IPS-NIHi7 (cell line): ENCODE measurements at regions not wholly inside any gene's neighbourhood (a gene's known extent, or its start where the extent isn't known, plus 50 kb on each side); places are given as distances from the start of the nearest gene placed in this dataset.
"Not testable (repeated sequence)": the region's sequence is repeated elsewhere in the genome, so short reads cannot be mapped to it uniquely, and the experiment has no call there.

Experiments used
- DNase-seq: peaks from one replicate; pipeline ENCODE4 v3.0.0; 2012; ENCODE audit warnings: mixed read lengths; ENCODE audit errors: extremely low spot score

- no peak for DNase-seq
Measured at GRCh38 chrX:1903236-1903935, 288.5 kb downstream of the ASMT start.

- no peak for DNase-seq
Measured at GRCh38 chrX:1904663-1905218, 289.9 kb downstream of the ASMT start.

GRCh38 chrX:1906028-1906427 lies 291.2 kb downstream of the ASMT start:
- DNase-seq: no peak

GRCh38 chrX:1908996-1909395 lies 294.1 kb downstream of the ASMT start:
- not testable (repeated sequence) for DNase-seq

GRCh38 chrX:1909419-1910206 lies 294.8 kb downstream of the ASMT start:
- DNase-seq: no peak

- no peak for DNase-seq
Measured at GRCh38 chrX:1910207-1910470, 295.3 kb downstream of the ASMT start.

GRCh38 chrX:1911401-1912128 lies 296.7 kb downstream of the ASMT start:
- no peak for DNase-seq

GRCh38 chrX:1912193-1912592 lies 297.3 kb downstream of the ASMT start:
- no peak for DNase-seq

- DNase-seq: no peak
Measured at GRCh38 chrX:1914606-1915365, 299.9 kb downstream of the ASMT start.

GRCh38 chrX:1918780-1919179 lies 303.9 kb downstream of the ASMT start:
- DNase-seq: no peak

GRCh38 chrX:1925053-1925481 lies 310.2 kb downstream of the ASMT start:
- DNase-seq: peak; percentile 76

GRCh38 chrX:1928805-1929204 lies 313.9 kb downstream of the ASMT start:
- DNase-seq: no peak

- DNase-seq: no peak
Measured at GRCh38 chrX:1932231-1932630, 317.4 kb downstream of the ASMT start.

GRCh38 chrX:1933964-1934363 lies 319.1 kb downstream of the ASMT start:
- no peak for DNase-seq

- DNase-seq: no peak
Measured at GRCh38 chrX:1935805-1936204, 320.9 kb downstream of the ASMT start.

GRCh38 chrX:1938190-1938589 lies 323.3 kb downstream of the ASMT start:
- no peak for DNase-seq

- peak; percentile 27 for DNase-seq
Measured at GRCh38 chrX:1941321-1941720, 326.5 kb downstream of the ASMT start.

GRCh38 chrX:1945879-1946278 lies 331.0 kb downstream of the ASMT start:
- no peak for DNase-seq

- no peak for DNase-seq
Measured at GRCh38 chrX:1946974-1947373, 332.1 kb downstream of the ASMT start.
